HG03103 (cell line): ENCODE measurements at regions not wholly inside any gene's neighbourhood (a gene's known extent, or its start where the extent isn't known, plus 50 kb on each side); places are given as distances from the start of the nearest gene placed in this dataset.

Source experiments
- ATAC-seq: cut with Tn5 transposase; IDR thresholded peaks from one replicate; pipeline ENCODE4 v1.9.1; 2021; ENCODE audit warnings: low read depth; ENCODE audit not compliant: unreplicated experiment

- ATAC-seq = no peak
Observed at GRCh38 chr7:156143683-156144082, 331.4 kb upstream of the SHH start.

GRCh38 chr7:156143158-156143557 is 330.9 kb upstream of the SHH start:
- no peak for ATAC-seq

GRCh38 chr7:156141941-156142340 is 329.7 kb upstream of the SHH start:
- ATAC-seq = no peak

GRCh38 chr7:156140896-156141295 is 328.6 kb upstream of the SHH start:
- ATAC-seq = no peak

GRCh38 chr7:156140447-156140846 is 328.2 kb upstream of the SHH start:
- ATAC-seq = no peak

- ATAC-seq = no peak
Observed at GRCh38 chr7:156139633-156140032, 327.4 kb upstream of the SHH start.

- no peak for ATAC-seq
Observed at GRCh38 chr7:156139112-156139511, 326.8 kb upstream of the SHH start.

GRCh38 chr7:156131881-156132280 is 319.6 kb upstream of the SHH start:
- ATAC-seq = no peak

GRCh38 chr7:156129522-156129921 is 317.3 kb upstream of the SHH start:
- no peak for ATAC-seq

GRCh38 chr7:156128496-156128895 is 316.2 kb upstream of the SHH start:
- no peak for ATAC-seq

GRCh38 chr7:156127166-156128134 is 315.2 kb upstream of the SHH start:
- ATAC-seq = no peak

GRCh38 chr7:156125841-156126730 is 313.8 kb upstream of the SHH start:
- no peak for ATAC-seq

GRCh38 chr7:156124356-156124755 is 312.1 kb upstream of the SHH start:
- no peak for ATAC-seq

- no peak for ATAC-seq
Observed at GRCh38 chr7:156123362-156123761, 311.1 kb upstream of the SHH start.

- ATAC-seq = no peak
Observed at GRCh38 chr7:156122752-156123354, 310.6 kb upstream of the SHH start.

- no peak for ATAC-seq
Observed at GRCh38 chr7:156121956-156122355, 309.7 kb upstream of the SHH start.

- ATAC-seq = no peak
Observed at GRCh38 chr7:156121434-156121833, 309.2 kb upstream of the SHH start.

GRCh38 chr7:156120552-156120951 is 308.3 kb upstream of the SHH start:
- no peak for ATAC-seq

GRCh38 chr7:156119771-156120170 is 307.5 kb upstream of the SHH start:
- ATAC-seq = no peak

- no peak for ATAC-seq
Observed at GRCh38 chr7:156118248-156118645, 306.0 kb upstream of the SHH start.
